LNCAP (cell line): ENCODE measurements at regions not wholly inside any gene's neighbourhood (a gene's known extent, or its start where the extent isn't known, plus 50 kb on each side); places are given as distances from the start of the nearest gene placed in this dataset.

ENCODE experiments used
- CTCF ChIP-seq: fragments of 450-650 bp; IDR thresholded peaks from 2 replicates; pipeline ENCODE4 v1.5.1; 2017; ENCODE audit warnings: mild to moderate bottlenecking

GRCh38 chr3:182637350-182638110, 155.8 kb upstream of the ATP11B start:
- no peak for TF ChIP-seq CTCF

- TF ChIP-seq CTCF = no peak
Measured at GRCh38 chr3:182644013-182644412, 149.3 kb upstream of the ATP11B start.

DNA sequence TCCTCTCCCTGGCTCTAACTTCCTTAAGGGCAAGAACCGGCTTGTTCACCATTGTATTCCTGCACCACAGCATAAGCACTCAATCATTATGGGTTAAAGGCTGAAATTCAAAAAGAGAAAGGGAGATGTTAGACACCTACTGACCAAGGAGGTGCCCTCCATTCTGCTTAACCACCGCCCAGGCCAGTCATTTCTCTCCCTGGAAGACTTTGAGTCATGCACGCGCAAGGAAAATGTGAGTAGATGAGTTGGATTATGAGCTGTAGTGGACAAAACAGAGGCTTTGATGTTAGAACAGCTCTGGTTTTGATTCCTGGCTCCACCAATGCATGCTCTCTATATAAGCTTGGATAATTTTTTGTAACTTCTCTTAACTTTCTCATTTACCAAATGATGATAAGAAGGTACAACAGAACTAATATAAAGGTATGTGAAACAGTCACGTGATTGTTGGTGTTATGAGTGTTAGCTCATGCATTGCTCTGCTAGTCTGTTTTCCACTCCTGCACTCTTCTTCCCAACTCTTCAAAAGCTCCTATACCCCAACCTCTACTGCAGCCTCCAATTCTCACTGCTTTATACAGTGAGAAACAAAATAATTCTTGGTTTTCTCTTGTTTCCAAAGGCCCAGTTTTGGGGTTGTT, 148.4 kb upstream of the ATP11B start:
- no peak for TF ChIP-seq CTCF

- TF ChIP-seq CTCF = no peak
Measured at GRCh38 chr3:182650568-182651128, 142.7 kb upstream of the ATP11B start.

DNA sequence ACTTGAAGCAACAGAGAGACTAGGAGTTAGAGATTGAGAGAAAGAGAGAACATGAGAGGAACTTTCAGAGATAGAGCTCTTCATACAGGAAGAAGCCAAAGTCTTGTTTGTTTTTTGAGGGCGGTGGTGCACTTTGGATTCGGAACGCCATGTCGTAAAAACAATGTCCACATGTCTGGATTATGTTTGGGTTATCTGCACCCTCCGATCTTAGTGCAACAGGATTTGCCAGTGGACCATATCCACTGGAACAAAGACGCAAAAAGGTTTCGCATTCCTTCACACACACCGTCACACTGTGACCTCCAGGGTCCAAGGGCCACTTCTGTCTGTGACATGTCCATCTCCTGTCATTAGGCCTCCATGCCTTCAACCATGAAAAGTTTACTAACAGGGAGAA, 141.8 kb upstream of the ATP11B start:
- no peak for TF ChIP-seq CTCF

- no peak for TF ChIP-seq CTCF
Measured at GRCh38 chr3:182668541-182668940, 124.8 kb upstream of the ATP11B start.

- TF ChIP-seq CTCF = no peak
Measured at GRCh38 chr3:182668974-182669373, 124.3 kb upstream of the ATP11B start.
